GM18873 (cell line): ENCODE measurements at regions not wholly inside any gene's neighbourhood (a gene's known extent, or its start where the extent isn't known, plus 50 kb on each side); places are given as distances from the start of the nearest gene placed in this dataset.

ENCODE experiments used
- ATAC-seq: cut with Tn5 transposase; IDR thresholded peaks from one replicate; pipeline ENCODE4 v1.9.1; 2021; ENCODE audit warnings: mild to moderate bottlenecking, moderate library complexity, moderate number of reproducible peaks; ENCODE audit not compliant: unreplicated experiment, low FRiP score

GRCh38 chr2:19688059-19688458 is 213.7 kb downstream of the TTC32 start:
- ATAC-seq: no peak

- ATAC-seq: no peak
Measured at GRCh38 chr2:19687017-19687659, 214.6 kb downstream of the TTC32 start.

DNA sequence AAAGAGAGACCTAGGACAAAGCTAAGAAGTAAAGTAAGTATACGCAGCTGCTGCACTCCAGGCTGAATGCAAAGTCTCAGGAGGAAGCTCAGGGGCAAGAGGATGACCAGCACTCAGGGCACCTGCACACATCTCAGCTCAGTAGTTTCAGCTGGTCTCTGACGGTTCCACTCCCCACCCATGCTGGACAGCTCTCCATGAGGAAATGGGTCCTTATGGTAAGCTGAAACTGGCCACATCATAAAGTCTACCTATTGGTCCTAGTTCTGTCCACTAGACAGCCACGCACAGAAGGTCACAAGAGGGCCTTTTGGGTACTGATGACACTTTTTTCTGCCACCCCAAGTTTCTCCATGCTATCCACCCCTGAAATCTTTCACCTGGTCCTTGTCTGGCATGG is 215.3 kb downstream of the TTC32 start:
- no peak for ATAC-seq

GRCh38 chr2:19685731-19686130 is 216.1 kb downstream of the TTC32 start:
- ATAC-seq: no peak

DNA sequence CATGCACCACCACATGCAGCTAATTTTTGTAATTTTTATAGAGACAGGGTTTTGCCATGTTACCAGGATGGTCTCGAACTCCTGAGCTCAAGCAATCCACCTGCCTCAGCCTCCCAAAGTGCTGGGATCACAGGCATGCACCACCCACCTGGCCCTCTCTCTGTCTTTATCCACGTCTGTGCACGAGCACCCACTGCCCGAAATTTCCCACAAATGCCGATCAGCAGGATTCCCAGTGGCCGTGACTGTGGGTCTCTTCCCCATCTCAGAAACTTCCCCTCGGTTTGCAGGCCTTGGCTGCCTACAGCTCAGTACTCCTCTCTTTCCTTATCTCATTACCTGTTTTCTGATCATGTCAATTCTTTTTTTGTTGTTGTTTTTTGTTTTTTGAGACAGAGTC is 217.3 kb downstream of the TTC32 start:
- ATAC-seq: no peak

DNA sequence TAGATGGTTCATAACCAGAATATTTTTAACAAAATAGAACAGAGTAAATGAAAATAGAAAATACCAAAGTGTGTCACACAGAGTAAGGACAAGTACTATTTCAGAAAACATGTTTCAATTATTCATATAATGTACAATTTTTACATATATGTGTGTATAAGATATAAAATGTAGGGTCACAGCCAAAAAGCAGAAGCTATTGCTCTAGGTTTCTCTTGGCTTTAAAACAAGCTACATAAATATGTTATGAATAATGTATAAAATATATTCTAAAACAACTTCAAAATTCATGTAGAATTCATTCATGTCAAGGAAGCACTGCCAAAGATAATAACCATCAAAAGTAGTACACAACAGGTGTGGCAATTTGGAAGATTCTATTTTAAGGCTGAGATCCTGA is 218.2 kb downstream of the TTC32 start:
- ATAC-seq: no peak

GRCh38 chr2:19682493-19682892 is 219.3 kb downstream of the TTC32 start:
- ATAC-seq: no peak

- ATAC-seq: no peak
Measured at GRCh38 chr2:19677825-19678518, 223.8 kb downstream of the TTC32 start.

GRCh38 chr2:19677215-19677777 is 224.5 kb downstream of the TTC32 start:
- ATAC-seq: no peak

- ATAC-seq: no peak
Measured at GRCh38 chr2:19676770-19677169, 225.0 kb downstream of the TTC32 start.

- no peak for ATAC-seq
Measured at GRCh38 chr2:19675856-19676460, 225.8 kb downstream of the TTC32 start.

DNA sequence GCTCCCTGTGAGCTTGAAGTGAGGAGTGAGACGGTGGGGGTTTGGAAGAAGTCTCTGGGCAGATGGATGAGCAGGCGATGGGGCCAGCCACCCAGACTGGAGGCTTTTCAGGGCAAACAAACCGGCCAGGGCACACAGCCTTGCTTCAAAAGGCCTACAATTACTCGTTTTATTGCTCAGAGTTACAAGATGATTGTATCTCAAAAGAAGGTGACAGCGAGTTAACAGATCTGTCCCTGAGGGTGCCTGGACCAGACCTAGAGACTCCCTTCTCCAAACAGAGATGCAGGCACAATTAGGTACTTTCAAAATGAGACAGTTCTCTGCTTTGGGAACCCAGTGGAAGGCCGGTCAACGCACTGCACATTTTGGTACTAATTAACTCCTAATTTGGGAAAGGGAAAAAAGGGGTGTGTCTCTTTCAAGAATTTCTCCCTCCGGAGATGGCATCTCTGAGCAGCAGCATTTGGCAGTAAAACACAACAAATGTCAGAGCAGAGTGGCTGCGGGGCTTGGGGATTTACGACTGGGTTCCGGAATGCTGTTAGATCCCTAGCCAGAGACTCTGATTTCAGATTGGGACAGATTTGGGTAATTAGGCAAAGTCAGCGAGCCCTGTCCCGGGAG is 226.7 kb downstream of the TTC32 start:
- no peak for ATAC-seq

DNA sequence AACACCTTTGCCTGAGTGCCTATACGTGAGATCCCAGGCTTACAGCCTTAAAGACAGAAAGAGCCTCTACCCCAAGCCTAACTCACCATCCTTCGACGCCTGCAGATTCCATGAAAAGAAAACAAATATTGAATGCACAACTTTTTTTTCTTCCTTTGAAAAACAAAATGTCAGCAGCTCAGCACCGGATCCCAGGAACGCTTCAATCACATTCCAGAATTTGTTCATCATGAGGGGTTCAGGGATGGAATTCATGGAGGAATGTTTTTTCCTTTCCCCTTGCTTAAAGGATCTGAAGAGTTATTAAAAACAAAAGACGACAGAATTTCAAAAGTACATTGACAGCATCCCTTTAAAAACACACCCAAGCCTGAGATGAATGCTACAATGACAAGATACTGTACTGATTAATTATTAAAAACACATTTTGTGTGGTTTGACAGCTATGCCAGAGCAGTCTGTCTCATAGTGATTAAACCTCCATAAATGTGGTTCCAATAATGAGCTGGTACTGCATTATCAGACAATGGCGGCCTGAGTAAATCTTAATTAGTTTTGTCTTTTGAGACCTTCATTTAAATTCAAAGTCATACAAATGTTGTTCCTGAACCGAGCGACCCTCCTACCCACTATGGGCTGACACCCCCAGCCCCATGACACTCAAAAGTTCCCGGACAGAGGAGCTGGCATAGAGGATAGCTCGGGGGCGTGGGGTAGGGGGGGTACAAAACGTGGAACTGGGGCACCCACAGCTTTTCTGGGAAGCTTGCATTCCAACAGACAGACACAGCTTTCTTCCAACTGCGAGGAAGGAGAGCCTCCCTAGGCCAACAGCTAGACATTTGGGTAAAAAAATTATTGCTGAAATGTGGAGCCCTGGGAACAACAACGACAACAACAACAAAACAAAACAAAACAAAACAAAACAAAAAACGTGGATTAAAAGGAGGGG is 227.5 kb downstream of the TTC32 start:
- ATAC-seq: no peak

DNA sequence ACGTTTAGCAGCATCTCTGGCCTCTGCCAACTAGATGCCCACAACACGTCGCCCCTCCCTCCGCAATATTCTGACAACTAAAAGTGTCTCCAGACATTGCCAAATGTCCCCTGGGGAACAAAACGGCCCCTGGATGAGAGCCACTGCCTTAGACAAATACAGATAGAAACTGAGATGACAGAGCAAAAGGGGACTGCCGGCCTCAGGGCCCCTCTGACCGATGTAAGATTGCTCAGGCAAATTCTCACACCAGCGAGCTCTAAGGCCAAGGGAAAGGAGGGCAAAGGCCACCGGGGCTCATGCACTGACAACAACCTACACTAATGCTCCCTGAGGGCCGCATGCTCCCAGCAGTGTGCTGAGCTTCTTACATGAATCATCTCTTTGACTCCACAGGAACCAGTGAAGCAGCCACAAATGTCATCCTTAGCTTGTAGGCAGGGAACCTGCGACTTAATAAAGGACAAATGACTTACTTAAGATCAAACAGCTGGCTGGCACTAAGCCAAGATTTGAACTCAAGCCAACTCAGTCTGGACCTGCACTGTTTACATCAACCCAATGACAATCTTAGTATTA is 228.5 kb downstream of the TTC32 start:
- ATAC-seq: no peak

DNA sequence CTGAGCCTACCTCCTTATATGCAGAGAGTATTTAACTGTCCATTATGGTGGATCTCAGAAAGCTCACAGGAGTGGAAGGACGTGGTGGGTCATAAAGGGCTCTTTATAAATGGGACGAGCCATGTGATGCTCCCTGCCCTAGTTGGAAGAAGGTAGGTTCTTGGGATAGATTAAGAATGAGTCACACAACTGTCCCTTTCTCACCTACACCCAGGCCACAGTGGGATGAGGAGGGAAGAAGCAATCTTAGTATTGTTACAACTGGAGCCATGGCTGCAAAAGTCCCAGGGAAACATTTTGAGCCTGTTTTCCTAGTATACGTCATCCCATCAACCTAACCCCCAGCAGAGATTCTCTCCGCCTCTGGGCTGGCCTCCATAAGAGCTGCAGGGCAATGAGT is 229.9 kb downstream of the TTC32 start:
- ATAC-seq: no peak

DNA sequence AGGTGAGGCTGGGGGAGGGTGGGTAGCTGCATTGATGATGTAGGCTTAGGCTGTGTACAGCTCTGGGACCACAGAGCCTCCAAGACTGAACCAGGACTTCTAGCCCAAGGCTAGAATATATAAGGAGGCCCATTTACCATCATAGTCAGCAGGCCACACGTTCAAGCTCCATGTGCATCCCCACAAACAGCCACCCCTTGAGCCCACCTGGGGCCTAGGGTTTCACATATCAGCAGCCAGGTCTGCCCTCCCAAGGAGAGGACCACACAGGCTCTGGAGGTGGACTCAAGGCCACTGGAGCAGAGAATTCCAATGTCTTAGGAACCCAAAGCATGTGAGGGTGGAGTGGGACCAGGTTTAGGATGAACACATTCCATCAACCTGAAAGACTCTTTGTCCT is 230.5 kb downstream of the TTC32 start:
- no peak for ATAC-seq

DNA sequence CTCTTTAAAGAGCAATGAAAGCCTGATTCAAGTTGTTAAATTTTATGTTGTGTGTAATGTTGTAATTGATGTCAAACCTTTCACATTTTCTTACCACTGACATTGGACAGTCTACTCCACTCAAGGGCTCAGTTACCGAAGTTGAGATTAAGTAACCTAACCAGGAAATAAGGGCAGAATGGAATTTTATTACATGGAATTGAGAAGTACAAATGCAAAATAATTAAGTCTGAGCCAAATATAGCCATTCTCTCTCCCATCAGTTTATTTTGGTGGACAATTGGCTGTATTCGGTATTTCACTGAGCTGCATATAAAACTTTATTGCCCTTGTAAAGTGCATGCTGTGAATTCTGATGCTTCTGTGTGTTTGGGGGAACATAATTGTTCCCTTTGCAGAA is 231.5 kb downstream of the TTC32 start:
- no peak for ATAC-seq

DNA sequence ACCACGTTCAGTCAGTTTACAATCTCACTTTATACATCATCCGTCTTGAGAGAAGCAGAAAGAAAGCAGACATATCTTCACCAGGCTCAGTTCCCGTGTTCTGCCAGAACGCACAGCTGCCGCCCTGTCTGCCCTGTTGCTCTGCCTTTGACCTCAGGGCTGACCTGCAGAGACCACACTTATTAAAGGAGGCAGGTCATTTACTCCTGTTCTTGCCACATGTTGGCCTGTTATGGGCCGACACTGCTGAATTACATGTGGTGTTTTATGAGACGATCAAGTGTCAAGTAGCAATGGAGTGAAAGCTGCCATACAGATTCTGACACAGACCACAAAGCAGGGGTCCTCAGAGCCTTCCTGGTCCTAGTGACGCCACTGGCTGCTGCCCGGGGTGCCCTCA is 232.2 kb downstream of the TTC32 start:
- ATAC-seq: no peak

DNA sequence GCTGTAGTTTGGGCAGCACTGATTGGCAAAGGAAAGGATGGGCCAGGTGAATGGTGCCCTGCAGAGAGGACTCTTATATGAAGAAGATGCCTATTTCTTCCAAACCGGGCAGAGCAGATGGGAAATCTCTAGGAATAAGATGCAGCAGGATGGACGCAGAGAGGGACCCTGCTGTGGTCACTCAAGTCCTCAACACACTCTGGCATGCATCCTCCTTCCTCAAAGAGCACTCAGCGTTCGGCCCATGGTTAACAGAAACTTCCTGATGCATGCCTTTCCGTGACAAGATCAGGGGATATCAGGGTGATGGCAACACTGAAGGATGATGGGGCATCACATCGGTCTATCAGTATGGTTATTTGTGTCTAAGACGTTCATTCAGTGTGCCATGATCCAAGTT is 232.7 kb downstream of the TTC32 start:
- ATAC-seq: no peak

GRCh38 chr2:19667536-19667949 is 234.2 kb downstream of the TTC32 start:
- no peak for ATAC-seq
